Uterus (tissue), 2 donors: ENCODE measurements at regions not wholly inside any gene's neighbourhood (a gene's known extent, or its start where the extent isn't known, plus 50 kb on each side); places are given as distances from the start of the nearest gene placed in this dataset.

Experiments used
- CTCF ChIP-seq, 4 experiments: fragments of 200-600 bp in 2 of 4; fragments of 450-650 bp in 2 of 4; sonication (generic) in 2 of 4; IDR thresholded peaks; one replicate each; pipeline ENCODE4 v1.5.1; 2016 to 2019; ENCODE audit warnings: antibody characterized with exemption in 4 of 4, mild to moderate bottlenecking in 2 of 4, moderate library complexity in 1 of 4
- POLR2A ChIP-seq, 2 donors: fragments of 450-650 bp; IDR thresholded peaks; one replicate each; pipeline ENCODE4 v1.6.1; 2016; ENCODE audit warnings: antibody characterized with exemption in 2 of 2, mild to moderate bottlenecking in 1 of 2, moderate library complexity in 1 of 2

GRCh38 chrX:76987381-76987780 is 459.8 kb upstream of the FGF16 start:
- TF ChIP-seq CTCF (IDR thresholded peaks at IDR 0.05) (no peak), POLR2A (IDR thresholded peaks at IDR 0.05) (no peak)
